ENCODE measurements at regions not wholly inside any gene's neighbourhood (a gene's known extent, or its start where the extent isn't known, plus 50 kb on each side); places are given as distances from the start of the nearest gene placed in this dataset.
A peak's percentile ranks its signal among the peaks of the same experiment; 100 is the strongest.
"Not testable (repeated sequence)": the region's sequence is repeated elsewhere in the genome, so short reads cannot be mapped to it uniquely, and the experiment has no call there.

GRCh38 chr10:44261296-44261695 lies 123.6 kb downstream of the CXCL12 start:
- WGBS (ENCODE audit: insufficient coverage) = 83% methylated on average over 16 of the region's 16 CpGs
- Histone ChIP-seq H3K4me1 (ENCODE audit: control insufficient read depth, insufficient read depth, low read length) (peaks cover 9% of the 10 kb centered on the region), H3K27me3 (ENCODE audit: control insufficient read depth, insufficient read depth, low read length) (no peaks in the 10 kb centered on the region), H3K4me3 (ENCODE audit: low read depth, low read length) (no peak overlapping the region), H3K27ac (ENCODE audit: low read depth, low read length) (no peak overlapping the region), H3K9me3 (ENCODE audit: control insufficient read depth, insufficient read depth, low read length) (no peaks in the 10 kb centered on the region), H3K36me3 (ENCODE audit: control insufficient read depth, insufficient read depth, low read length) (no peaks in the 10 kb centered on the region)
- no peak for DNase-seq (ENCODE audit: low read depth in 4 of 6, low spot score in 6 of 6)

DNA sequence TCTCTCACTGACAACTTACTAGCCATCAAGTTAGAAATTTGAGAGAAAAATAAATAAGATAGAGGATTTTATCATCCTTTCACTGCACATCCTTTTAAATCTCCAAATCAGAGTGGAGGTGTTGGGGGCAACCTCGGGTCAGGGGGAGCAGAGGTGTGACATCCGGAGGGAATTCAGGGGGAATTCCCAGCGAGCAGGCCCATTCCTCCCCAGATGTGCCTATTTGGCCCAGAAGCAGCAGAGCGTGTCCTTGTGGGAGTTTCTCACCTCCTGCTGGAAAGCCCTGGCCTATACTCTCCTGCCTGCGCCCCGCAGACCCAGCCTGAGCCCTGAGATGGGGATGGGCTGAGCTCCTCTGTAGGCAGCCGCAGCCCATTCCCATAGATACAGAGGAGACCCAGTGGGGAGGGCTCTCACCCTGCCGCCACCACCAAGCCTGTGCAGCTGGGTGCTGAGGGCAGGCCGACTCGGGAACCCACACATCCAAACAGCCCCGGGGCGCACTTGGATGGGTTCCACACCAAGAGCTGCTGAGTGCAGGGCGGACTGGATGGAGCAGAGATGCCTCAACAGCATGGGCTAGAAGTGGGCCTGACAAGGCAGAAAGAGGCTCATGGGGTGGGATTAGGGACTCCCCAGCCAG lies 124.5 kb downstream of the CXCL12 start:
- Histone ChIP-seq H3K4me3 (ENCODE audit: low read depth, low read length) (no peak overlapping the region), H3K36me3 (ENCODE audit: control insufficient read depth, insufficient read depth, low read length) (no peaks in the 10 kb centered on the region), H3K4me1 (ENCODE audit: control insufficient read depth, insufficient read depth, low read length) (peaks cover 9% of the 10 kb centered on the region), H3K9me3 (ENCODE audit: control insufficient read depth, insufficient read depth, low read length) (no peaks in the 10 kb centered on the region), H3K27ac (ENCODE audit: low read depth, low read length) (no peak overlapping the region), H3K27me3 (ENCODE audit: control insufficient read depth, insufficient read depth, low read length) (no peaks in the 10 kb centered on the region)
- no peak for DNase-seq (ENCODE audit: low read depth in 4 of 6, low spot score in 6 of 6)
- WGBS (ENCODE audit: insufficient coverage) = 92% methylated on average over 13 of the region's 13 CpGs

- DNase-seq (ENCODE audit: low read depth in 4 of 6, low spot score in 6 of 6) = no peak
- no peak overlapping the region for H3K27ac ChIP-seq (ENCODE audit: low read depth, low read length)
- H3K36me3 ChIP-seq (ENCODE audit: control insufficient read depth, insufficient read depth, low read length) = no peaks in the 10 kb centered on the region
- no peaks in the 10 kb centered on the region for H3K9me3 ChIP-seq (ENCODE audit: control insufficient read depth, insufficient read depth, low read length)
- WGBS (ENCODE audit: insufficient coverage) = 80% methylated on average over 6 of the region's 7 CpGs
- no peak overlapping the region for H3K4me3 ChIP-seq (ENCODE audit: low read depth, low read length)
- H3K4me1 ChIP-seq (ENCODE audit: control insufficient read depth, insufficient read depth, low read length) = peaks cover 9% of the 10 kb centered on the region
- no peaks in the 10 kb centered on the region for H3K27me3 ChIP-seq (ENCODE audit: control insufficient read depth, insufficient read depth, low read length)
These were observed 125.6 kb downstream of the CXCL12 start for GRCh38 chr10:44259090-44259874.

DNA sequence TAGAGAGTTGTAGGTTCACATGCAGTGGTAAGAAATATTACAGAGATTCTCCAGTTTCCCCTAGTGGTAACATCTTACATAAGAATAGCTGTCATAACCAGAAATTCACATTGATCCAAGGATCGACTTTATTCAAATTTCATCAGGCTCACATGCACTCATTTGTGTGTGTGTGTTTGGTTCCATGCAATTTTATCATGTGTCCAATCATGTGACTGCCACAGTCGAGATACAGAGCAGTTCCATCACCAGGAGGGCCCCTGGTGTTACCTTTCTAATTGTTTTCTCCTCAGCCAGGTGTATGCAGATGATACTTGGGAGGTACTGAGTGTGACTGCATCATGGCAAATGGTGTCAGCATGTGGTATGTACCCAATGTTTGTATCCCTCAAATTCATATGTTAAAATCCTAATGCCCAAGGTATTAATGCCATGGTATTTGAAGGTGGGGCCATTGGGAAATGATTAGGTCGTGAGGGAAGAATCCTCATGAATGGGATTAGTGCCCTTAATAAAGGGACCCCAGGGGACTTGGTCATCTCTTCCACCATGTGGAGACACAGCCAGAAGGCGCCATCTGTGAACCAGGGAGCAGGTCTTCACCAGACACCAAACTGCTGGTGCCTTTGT lies 126.3 kb downstream of the CXCL12 start:
- H3K27ac ChIP-seq (ENCODE audit: low read depth, low read length) = no peak overlapping the region
- H3K36me3 ChIP-seq (ENCODE audit: control insufficient read depth, insufficient read depth, low read length) = no peaks in the 10 kb centered on the region
- H3K4me1 ChIP-seq (ENCODE audit: control insufficient read depth, insufficient read depth, low read length) = peaks cover 9% of the 10 kb centered on the region
- 67% methylated on average over 3 of the region's 4 CpGs for WGBS (ENCODE audit: insufficient coverage)
- no peak overlapping the region for H3K4me3 ChIP-seq (ENCODE audit: low read depth, low read length)
- H3K9me3 ChIP-seq (ENCODE audit: control insufficient read depth, insufficient read depth, low read length) = no peaks in the 10 kb centered on the region
- no peaks in the 10 kb centered on the region for H3K27me3 ChIP-seq (ENCODE audit: control insufficient read depth, insufficient read depth, low read length)
- no peak for DNase-seq (ENCODE audit: low read depth in 4 of 6, low spot score in 6 of 6)

GRCh38 chr10:44258019-44258418 lies 126.9 kb downstream of the CXCL12 start:
- Histone ChIP-seq H3K4me1 (ENCODE audit: control insufficient read depth, insufficient read depth, low read length) (peaks cover 9% of the 10 kb centered on the region), H3K9me3 (ENCODE audit: control insufficient read depth, insufficient read depth, low read length) (no peaks in the 10 kb centered on the region), H3K27me3 (ENCODE audit: control insufficient read depth, insufficient read depth, low read length) (no peaks in the 10 kb centered on the region), H3K4me3 (ENCODE audit: low read depth, low read length) (no peak overlapping the region), H3K36me3 (ENCODE audit: control insufficient read depth, insufficient read depth, low read length) (no peaks in the 10 kb centered on the region), H3K27ac (ENCODE audit: low read depth, low read length) (no peak overlapping the region)
- no peak for DNase-seq (ENCODE audit: low read depth in 4 of 6, low spot score in 6 of 6)
- 78% methylated on average over 2 of the region's 3 CpGs for WGBS (ENCODE audit: insufficient coverage)

GRCh38 chr10:44253769-44254462 lies 131.0 kb downstream of the CXCL12 start:
- no peaks in the 10 kb centered on the region for H3K27me3 ChIP-seq (ENCODE audit: control insufficient read depth, insufficient read depth, low read length)
- H3K4me3 ChIP-seq (ENCODE audit: low read depth, low read length) = no peak overlapping the region
- peak in 1 of 6 donors; percentile 43 for DNase-seq (ENCODE audit: low read depth in 4 of 6, low spot score in 6 of 6)
- H3K36me3 ChIP-seq (ENCODE audit: control insufficient read depth, insufficient read depth, low read length) = no peaks in the 10 kb centered on the region
- no peaks in the 10 kb centered on the region for H3K4me1 ChIP-seq (ENCODE audit: control insufficient read depth, insufficient read depth, low read length)
- no peak overlapping the region for H3K27ac ChIP-seq (ENCODE audit: low read depth, low read length)
- H3K9me3 ChIP-seq (ENCODE audit: control insufficient read depth, insufficient read depth, low read length) = no peaks in the 10 kb centered on the region
- WGBS (ENCODE audit: insufficient coverage) = 75% methylated on average over 5 of the region's 5 CpGs

- WGBS (ENCODE audit: insufficient coverage) = no CpG with 5 or more reads among the region's 3 CpGs
- not testable (repeated sequence) for H3K27me3 ChIP-seq (ENCODE audit: control insufficient read depth, insufficient read depth, low read length); H3K36me3 ChIP-seq (ENCODE audit: control insufficient read depth, insufficient read depth, low read length); H3K27ac ChIP-seq (ENCODE audit: low read depth, low read length); H3K9me3 ChIP-seq (ENCODE audit: control insufficient read depth, insufficient read depth, low read length); H3K4me1 ChIP-seq (ENCODE audit: control insufficient read depth, insufficient read depth, low read length); DNase-seq (ENCODE audit: low read depth in 4 of 6, low spot score in 6 of 6); H3K4me3 ChIP-seq (ENCODE audit: low read depth, low read length)
These were observed 132.3 kb downstream of the CXCL12 start for GRCh38 chr10:44252631-44253030.

DNA sequence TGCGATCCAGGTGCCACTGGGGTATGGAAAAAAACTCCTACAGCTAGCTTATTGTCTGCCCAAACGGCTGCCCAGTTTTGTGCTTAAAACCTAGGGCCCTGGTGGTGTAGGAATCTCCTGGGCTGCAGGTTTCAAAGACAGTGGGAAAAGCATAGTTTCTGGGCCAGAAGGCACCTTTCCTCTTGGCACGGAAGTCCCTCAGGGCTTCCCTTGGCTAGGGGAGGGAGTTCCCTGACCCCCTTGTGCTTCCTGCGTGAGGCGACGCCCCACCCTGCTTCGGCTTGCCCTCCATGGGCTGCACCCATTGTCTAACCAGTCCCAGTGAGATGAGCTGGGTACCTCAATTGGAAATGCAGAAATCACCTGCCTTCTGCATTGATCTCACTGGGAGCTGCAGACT lies 135.0 kb downstream of the CXCL12 start:
- DNase-seq (ENCODE audit: low read depth in 4 of 6, low spot score in 6 of 6); H3K36me3 ChIP-seq (ENCODE audit: control insufficient read depth, insufficient read depth, low read length); H3K9me3 ChIP-seq (ENCODE audit: control insufficient read depth, insufficient read depth, low read length); H3K4me3 ChIP-seq (ENCODE audit: low read depth, low read length); H3K27ac ChIP-seq (ENCODE audit: low read depth, low read length); H3K27me3 ChIP-seq (ENCODE audit: control insufficient read depth, insufficient read depth, low read length); H3K4me1 ChIP-seq (ENCODE audit: control insufficient read depth, insufficient read depth, low read length): not testable (repeated sequence)
- WGBS (ENCODE audit: insufficient coverage) = 100% methylated on average over 5 of the region's 7 CpGs

DNA sequence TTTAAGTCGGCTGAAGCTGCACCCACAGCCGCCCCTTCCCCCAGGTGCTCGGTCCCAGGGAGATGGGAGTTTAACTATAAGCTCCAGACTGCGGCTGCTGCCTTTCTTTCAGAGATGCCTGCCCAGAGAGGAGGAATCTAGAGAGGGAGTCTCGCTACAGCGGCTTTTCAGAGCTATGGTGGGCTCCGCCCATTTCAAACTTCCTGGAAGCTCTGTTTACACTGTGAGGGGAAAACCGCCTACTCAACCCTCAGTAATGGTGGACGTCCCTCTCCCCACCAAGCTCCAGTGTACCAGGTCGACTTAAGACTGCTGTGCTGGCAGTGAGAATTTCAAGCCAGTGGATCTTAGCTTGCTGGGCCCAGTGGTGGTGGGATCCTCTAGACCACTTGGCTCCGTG lies 135.4 kb downstream of the CXCL12 start:
- Histone ChIP-seq H3K36me3 (ENCODE audit: control insufficient read depth, insufficient read depth, low read length) (no peaks in the 10 kb centered on the region), H3K4me1 (ENCODE audit: control insufficient read depth, insufficient read depth, low read length) (no peaks in the 10 kb centered on the region), H3K27me3 (ENCODE audit: control insufficient read depth, insufficient read depth, low read length) (no peaks in the 10 kb centered on the region), H3K4me3 (ENCODE audit: low read depth, low read length) (no peak overlapping the region), H3K9me3 (ENCODE audit: control insufficient read depth, insufficient read depth, low read length) (no peaks in the 10 kb centered on the region), H3K27ac (ENCODE audit: low read depth, low read length) (no peak overlapping the region)
- no peak for DNase-seq (ENCODE audit: low read depth in 4 of 6, low spot score in 6 of 6)
- WGBS (ENCODE audit: insufficient coverage) = 47% methylated on average over 5 of the region's 11 CpGs

All from spinal cord (tissue), 9 donors.